ENCODE measurements at regions not wholly inside any gene's neighbourhood (a gene's known extent, or its start where the extent isn't known, plus 50 kb on each side); places are given as distances from the start of the nearest gene placed in this dataset.
"Not testable (repeated sequence)": the region's sequence is repeated elsewhere in the genome, so short reads cannot be mapped to it uniquely, and the experiment has no call there.

GRCh38 chr4:69019538-69020461 is 68.2 kb upstream of the UGT2A3 start:
- not testable (repeated sequence) for TF ChIP-seq BHLHE40 (IDR thresholded peaks at IDR 0.05; ENCODE audit: borderline replicate concordance); FOXA1 (IDR thresholded peaks at IDR 0.05); NFRKB (IDR thresholded peaks at IDR 0.05); FOXK2 (IDR thresholded peaks at IDR 0.05); TARDBP (IDR thresholded peaks at IDR 0.05); FOXM1 (IDR thresholded peaks at IDR 0.05; ENCODE audit: borderline replicate concordance); HDGF (IDR thresholded peaks at IDR 0.05; ENCODE audit: borderline replicate concordance); SUZ12 (IDR thresholded peaks at IDR 0.05); CTBP1 (IDR thresholded peaks at IDR 0.05; ENCODE audit: borderline replicate concordance); L3MBTL2 (conservative IDR thresholded peaks at IDR 0.05); SP1 (IDR thresholded peaks at IDR 0.05); LEF1 (IDR thresholded peaks at IDR 0.05; ENCODE audit: borderline replicate concordance); ELF4 (IDR thresholded peaks at IDR 0.05)
